Skin epidermis (tissue), 12 donors: ENCODE measurements at regions not wholly inside any gene's neighbourhood (a gene's known extent, or its start where the extent isn't known, plus 50 kb on each side); places are given as distances from the start of the nearest gene placed in this dataset.

ENCODE experiments used
- H3K27ac ChIP-seq, 21 experiments: fragments of 200-600 bp; sonication (generic) in 11 of 21; one replicate each; pipeline ENCODE4 v1.5.0; 2020; ENCODE audit warnings: mild to moderate bottlenecking in 3 of 21, inconsistent platforms in 2 of 21, moderate library complexity in 2 of 21
- H3K4me3 ChIP-seq, 7 experiments: fragments of 200-600 bp; sonication (generic) in 2 of 7; one replicate each; pipeline ENCODE4 v1.5.0; 2020; ENCODE audit warnings: inconsistent platforms in 2 of 7, mild to moderate bottlenecking in 2 of 7, moderate library complexity in 1 of 7

DNA sequence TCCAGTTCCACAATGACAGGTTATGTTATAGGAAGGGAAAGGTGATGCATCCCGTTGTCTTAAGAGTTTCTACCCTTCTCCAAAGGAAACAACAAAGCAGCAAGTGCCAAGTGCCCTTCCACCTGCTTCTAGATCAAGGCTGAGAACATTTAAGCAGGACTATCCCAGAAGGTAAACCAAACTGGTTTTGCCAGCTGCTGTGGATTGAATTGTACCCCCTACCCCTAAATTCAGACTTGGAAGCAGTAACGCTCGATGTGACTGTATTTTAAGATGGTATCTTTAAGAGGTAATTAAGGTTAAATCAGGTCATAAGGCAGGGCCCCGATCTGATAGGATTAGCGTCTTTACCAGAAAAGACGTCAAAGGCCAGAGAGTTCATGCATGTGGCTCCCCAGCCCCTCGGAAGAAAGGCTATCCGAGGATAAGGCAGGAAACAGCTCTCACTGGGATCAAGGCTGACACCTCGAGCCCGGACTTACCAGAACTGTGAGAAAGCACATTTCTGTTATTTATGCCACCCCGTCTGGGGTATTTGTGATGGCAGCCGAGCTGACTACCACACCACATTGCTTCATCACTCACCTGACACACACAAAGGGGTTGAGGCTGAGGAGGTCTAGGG lies 179.1 kb upstream of the RAI14 start:
- no peak overlapping the region for H3K27ac ChIP-seq
- no peak overlapping the region for H3K4me3 ChIP-seq

DNA sequence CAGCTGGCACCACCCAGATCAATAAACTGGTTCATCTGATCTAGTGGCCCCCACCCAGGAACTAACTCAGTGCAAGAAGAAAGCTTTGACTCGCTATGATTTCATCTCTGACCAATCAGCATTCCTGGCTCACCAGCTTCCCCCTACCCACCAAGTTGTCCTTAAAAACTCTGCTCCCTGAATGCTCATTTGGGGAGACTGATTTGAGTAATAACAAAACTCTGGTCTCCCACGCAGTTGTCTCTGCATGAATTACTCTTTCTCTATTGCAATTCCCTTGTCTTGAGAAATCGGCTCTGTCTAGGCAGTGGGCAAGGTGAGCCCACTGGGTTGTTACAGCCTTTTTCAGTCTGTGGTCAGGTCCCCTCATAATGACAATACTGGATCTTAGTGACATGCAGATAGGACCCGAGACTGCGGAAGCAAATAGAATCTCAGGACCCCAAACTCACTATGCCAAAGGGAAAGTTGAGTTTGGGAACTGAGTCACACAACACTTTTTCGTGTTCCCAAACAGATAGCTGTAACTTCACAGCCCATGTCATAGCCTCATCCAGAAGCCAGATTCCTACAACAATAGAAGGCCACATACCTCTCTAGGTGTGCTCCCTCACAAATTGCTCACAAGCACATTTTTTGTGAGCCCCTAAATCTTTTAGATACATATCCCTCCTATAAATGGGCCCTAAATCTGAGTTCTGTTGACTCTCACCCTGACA lies 175.2 kb upstream of the RAI14 start:
- Histone ChIP-seq H3K27ac (no peak overlapping the region), H3K4me3 (no peak overlapping the region)

DNA sequence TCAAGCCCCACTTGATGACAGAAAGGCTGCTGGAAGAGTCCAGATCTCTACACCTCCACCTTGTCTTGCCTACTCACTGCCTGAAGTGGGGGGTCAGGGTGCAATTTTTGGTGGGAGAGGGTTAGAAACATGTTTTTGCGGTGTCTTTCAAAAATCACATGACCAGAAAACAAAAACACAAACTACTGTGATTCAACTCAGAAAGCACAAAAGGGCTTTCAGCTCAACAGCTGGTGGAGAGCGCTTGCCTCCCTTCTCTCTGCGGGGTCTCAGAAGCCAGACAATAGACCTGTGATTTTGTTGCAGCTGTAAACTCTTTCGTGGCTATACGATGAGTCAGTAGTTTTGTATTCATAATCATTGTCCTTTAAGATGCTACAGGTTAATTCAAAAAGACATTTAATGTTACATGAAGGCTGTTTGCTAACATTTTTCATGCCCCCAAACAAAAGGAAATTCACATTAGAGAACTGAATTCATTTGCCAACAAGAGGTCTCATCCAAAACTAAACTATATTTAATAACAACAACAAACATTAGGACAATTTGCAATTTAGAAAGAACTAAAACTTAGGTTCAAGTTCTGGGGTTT lies 172.6 kb upstream of the RAI14 start:
- Histone ChIP-seq H3K27ac (no peak overlapping the region), H3K4me3 (no peak overlapping the region)

DNA sequence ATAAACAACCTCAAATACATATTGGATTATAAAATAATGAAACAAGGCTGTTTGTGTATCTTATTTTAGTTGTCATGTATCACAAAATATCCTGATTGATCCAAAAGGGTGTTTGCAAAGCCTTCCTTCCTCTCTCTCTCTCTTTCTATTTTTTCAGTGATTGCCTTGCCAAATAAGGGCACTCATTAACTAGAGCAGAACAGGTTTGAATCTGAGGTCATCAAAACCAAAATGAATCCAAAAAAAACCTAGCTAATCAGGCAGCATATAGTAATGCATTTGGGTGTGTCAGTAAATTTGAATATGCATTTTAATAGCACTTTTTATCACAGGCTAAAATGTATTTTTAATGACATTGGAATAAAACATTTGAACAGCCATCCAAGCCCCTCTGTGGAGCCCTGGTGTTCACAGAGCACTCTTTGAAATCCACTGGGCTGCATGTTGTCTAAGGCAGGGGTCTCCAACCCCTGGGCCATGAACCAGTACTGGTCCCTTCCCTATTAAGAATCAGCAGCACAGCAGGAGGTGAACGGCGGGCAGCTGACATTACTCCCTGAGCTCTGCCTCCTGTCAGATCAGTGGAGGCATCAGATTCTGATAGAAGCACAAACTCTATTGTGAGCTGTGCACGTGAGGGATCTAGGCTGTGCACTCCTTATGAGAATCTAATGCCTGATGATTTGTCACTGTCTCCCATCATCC lies 171.8 kb upstream of the RAI14 start:
- Histone ChIP-seq H3K27ac (no peak overlapping the region), H3K4me3 (no peak overlapping the region)

DNA sequence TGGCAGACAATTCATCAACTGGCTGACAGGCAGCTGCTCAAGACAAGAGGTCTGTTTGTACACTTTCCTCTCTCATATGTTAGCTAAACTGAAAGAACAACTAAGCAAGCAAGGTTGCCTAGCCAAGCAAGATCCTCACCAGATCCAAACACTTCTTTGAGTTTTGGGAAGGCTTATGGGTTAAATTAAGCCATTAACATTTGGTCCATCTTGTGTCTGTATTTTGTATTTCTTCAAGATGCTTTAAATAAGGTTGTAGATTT lies 170.4 kb upstream of the RAI14 start:
- H3K27ac ChIP-seq = no peak overlapping the region
- no peak overlapping the region for H3K4me3 ChIP-seq

DNA sequence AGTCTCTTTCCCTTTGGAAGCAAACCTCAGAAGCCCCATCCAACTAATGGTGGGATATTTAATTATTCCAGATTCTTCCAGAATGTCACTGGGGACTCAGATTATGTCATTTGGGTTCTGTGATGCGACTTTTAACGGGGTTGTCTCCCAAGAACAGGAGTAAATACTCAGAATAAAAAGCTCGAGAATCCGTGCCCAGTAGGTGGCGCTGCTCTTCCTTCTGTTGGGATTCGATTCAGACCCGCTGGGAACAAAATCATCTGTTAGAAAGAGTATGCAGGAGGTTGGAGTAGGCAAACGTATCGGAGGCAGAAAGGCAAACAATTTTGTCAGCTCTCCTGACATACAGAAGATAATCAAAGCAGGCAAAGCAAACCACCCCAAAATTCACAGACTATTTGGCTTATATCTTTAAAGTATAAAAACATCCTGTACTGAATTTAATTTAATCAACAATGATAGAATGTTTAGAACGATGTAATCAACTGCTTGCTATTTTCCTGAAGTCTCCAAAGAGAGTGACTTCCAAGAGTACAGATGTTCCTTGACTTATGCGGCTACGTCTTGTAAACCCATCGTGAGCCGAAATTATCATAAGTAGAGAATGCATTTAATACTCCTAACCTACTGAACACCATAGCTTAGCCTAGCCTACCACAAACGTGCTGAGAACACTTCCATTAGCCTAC lies 169.8 kb upstream of the RAI14 start:
- Histone ChIP-seq H3K4me3 (no peak overlapping the region), H3K27ac (peak overlapping the region in 1 of 21 experiments; percentile 70)

DNA sequence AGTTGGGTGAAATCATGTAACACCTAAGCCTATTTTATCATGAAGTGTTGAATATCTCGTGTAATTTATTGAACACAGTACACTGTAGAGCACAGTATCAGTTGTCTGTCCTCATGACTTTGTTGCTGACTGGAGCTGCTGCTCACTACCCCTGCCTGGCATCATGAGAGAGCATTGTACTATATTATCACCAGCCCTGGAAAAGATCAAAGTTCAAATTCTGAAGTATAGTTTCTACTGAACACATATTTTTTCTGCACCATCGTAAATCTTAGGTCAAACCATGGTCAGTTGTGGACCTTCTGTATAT lies 169.3 kb upstream of the RAI14 start:
- Histone ChIP-seq H3K27ac (peak overlapping the region in 1 of 21 experiments; percentile 70), H3K4me3 (no peak overlapping the region)

DNA sequence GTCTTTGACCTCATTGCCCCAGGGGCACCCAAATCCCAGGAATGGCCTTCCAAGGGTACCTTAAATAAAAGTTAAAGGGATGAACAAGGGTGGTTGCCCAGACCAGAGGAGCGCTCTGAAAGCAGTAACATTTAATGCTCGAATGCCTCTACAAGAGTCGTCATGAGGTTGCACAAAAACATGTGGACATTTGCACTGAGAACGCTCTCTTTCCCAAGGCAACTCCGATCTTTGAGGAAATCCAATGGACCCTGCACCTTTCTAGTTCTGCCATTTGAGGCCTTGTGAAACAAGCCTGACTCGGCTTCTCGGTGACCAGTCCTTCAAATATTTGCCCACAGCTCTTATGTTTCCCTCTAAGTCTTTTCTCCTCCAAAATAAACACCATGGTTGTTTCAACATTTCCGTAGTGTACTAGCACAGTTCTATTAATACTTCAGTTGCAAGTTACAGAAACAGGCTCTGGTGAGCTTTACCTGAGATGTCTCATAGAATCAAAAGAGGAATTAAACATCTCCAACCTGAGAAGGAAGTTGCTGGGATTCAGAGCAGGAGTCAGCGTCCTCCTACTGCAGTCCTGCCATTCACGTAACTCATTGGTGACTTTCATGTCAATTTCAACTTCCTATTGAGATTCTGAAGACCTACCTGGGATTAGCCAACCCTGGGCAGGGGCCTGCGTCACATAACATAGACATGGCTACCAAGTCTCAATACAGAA lies 168.8 kb upstream of the RAI14 start:
- no peak overlapping the region for H3K4me3 ChIP-seq
- H3K27ac ChIP-seq = peak overlapping the region in 3 of 21 experiments; percentile 47 to 70 (median 61)

DNA sequence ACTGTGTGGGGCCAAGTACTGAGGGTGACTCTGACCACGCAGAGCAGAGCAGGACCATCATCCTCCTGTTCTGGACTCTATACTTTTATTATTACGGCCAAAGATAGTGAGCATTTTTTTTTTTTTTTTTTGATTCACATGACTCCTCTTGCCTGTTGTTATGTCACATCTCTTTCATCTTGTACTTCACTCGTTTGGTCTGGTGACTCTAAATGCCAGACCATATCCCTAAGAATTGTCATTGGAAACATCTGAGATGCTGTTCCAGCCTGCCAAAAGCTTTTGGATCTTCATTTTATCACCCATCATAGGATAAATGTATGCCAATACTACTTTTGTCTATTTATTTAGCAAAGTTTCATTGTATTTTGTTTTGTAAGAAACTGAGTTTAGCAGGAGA lies 168.2 kb upstream of the RAI14 start:
- no peak overlapping the region for H3K4me3 ChIP-seq
- H3K27ac ChIP-seq = peak overlapping the region in 3 of 21 experiments; percentile 47 to 70 (median 61)

DNA sequence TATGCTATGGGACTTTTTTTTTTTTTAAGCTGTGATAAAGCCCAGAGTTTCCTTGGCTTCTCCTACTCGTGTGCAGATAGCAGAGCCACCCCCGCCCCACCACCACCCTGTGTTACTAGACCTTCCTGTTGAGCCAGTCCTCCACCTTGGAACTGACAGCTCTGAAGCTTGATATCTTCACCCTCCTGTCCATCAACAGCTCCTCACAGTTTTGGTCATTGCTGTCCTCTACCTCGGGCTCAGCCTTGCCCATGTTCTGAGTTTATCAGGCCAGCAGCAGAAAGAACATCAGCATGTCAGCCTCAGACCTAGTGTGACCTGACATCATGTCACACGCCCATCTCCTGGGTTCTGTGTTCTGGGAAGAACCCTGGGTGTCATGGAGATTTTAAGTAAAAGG lies 167.1 kb upstream of the RAI14 start:
- peak overlapping the region in 3 of 21 experiments; percentile 34 to 57 (median 36) for H3K27ac ChIP-seq
- H3K4me3 ChIP-seq = no peak overlapping the region

DNA sequence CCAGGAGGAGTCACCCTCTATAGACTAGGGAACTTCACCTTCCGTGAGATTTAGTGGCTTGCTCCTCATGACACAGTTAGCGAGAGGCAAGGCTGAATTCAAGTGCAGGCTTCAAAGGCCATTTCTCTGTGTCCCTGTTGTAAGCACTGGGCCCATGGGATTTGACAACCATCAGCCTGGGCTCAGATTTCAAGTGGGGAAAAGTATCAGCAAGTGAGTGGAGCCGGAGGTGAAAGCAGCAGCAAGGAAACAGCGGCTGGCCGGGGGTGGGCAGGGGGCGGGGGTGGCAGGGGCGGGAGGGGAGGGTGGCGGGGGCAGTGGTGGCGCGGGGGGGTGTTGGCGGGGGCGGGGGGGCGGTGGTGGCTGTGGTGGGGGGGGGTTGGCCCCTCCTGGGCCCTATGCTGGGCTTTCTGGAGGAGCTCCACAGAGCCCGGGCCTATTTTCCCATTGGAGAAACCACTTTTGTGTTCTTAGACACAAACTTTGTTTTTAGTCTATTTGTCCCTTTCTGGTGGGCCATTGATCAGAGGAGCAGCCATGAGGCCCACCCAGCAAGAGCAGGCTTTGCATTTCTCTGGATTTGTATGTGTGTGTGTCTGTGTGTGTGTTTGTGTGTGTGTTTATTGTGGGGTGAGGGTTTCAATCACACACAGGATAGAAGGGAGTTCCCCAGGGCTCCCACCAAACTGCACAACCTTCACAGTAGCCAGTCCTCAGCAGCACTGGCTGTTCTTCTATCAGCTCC lies 165.4 kb upstream of the RAI14 start:
- Histone ChIP-seq H3K27ac (no peak overlapping the region), H3K4me3 (no peak overlapping the region)

DNA sequence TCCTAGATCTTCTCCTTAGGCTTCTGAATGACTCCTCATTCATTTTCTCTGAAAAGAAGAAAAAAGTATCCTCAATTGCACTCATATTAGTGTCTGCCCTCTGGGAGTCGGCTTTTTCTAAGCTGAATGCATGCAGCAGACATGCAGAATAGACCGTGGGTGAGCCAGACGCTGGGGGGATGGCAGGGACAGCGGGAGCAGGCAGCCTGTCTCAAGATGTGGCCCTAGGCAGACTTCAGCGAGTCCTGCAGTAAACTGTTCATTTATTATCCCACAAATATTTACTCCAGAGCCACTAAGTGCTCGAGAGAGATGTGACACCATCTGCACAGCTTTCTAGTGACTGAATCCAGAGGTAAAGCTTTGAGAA lies 164.9 kb upstream of the RAI14 start:
- Histone ChIP-seq H3K27ac (no peak overlapping the region), H3K4me3 (no peak overlapping the region)

DNA sequence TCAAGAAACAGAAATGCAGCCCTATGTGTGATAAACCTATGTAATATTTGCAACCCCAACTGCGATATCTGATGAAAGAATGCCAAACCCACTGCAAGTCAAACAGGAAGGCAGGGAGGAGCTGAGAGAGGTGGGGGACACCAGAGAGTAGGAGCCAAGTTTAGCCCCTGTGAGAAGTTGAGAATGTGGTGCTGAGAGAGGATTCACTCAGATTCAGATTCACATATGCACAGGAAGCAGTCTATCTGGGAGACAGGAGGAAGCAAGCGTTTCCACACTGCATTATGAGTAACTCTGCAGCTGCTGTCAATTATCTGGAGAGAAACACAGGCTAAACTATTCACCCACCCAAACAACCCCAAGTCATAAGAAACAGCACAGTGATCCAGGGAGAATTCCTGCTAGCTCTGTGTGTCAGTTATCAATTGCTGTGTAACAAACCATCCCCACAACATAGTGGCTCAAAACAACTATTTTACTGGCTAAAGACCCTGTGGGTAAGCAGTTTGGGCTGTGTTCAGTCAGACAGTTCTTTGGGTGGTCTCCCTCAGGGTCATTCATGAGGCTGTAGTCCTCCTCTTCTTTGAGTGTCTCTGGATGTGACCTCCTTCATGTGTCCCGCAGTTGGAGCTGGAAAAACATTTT lies 161.9 kb upstream of the RAI14 start:
- H3K27ac ChIP-seq = no peak overlapping the region

DNA sequence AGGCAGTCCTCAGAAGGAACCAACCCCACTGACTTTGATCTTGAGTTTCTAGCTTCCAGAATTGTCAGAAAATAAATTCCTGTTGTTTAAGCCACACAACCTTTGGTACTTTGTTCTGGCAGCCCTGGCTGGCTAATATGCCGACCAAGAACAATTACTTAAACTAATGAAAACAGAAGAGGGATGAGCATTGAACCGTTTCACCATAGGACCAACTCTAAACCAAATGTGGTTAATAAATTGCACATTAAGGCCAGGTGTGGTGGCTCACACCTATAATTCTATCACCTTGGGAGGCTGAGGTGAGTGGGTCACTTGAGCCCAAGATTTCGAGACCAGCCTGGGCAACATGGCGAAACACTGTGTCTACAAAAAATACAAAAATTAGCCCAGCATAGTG lies 160.9 kb upstream of the RAI14 start:
- no peak overlapping the region for H3K27ac ChIP-seq
- no peak overlapping the region for H3K4me3 ChIP-seq

More for the DNA sequence above, 161.9 kb upstream of the RAI14 start:
- H3K4me3 ChIP-seq = no peak overlapping the region

DNA sequence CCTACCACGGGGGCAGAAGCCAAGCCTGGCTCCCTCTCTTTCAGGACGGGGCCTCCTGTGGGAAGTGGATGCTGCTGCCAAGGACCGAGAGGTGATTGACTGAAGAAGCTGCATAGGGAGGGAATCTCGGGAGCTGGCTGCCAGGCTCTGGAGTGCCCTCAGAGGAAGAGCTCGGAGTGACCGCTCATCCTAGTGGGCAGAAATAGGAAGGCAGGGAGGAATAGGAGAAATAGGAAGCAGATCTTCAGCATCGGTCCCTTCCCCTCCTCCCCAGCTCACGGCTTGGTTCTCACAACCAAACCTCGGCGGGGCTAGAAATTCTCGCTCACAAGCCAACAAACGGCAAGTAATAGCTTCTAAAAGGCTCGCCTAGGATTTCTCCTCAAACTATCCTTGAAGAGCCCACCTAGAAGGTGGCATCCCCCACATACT lies 159.9 kb upstream of the RAI14 start:
- Histone ChIP-seq H3K4me3 (no peak overlapping the region), H3K27ac (peak overlapping the region in 3 of 21 experiments; percentile 5 to 19 (median 8))

DNA sequence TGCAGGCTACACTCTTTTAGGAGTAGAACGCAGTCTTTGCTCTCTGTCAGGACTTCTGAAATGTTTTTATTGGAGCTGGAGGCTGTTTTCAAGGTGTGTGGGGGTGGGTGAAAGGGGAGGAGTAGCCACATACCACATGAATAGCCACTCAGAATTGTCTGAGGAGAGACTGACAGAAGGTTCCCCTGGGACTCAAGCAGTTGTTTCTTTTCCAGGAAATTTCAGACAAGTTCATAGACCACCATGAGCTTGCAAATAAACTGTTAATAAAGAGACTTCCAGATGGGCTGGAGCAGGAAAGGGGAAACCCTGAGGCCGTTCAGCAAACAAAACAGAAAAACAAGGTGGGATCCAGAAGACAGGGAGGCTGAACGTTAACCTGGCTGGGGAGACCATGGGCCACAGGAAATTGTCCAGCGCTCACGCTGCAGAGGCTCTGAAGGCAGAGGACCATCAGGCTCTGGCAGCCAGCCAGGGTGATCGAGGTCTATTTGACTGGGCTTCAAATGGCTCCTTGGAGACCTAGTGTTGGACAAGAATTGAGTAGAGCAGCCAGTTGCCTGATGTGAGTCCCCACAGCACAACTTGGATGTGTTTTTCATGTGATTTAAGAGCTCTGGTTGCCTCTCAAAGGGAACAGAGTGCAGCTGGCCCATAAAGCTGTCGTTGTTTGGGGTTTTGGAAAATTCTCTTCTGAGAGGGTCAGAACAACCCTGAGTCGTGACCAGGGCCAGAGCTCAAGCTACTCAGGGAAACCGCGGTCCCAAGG lies 159.2 kb upstream of the RAI14 start:
- Histone ChIP-seq H3K27ac (peak overlapping the region in 5 of 21 experiments; percentile 5 to 32 (median 19)), H3K4me3 (no peak overlapping the region)

DNA sequence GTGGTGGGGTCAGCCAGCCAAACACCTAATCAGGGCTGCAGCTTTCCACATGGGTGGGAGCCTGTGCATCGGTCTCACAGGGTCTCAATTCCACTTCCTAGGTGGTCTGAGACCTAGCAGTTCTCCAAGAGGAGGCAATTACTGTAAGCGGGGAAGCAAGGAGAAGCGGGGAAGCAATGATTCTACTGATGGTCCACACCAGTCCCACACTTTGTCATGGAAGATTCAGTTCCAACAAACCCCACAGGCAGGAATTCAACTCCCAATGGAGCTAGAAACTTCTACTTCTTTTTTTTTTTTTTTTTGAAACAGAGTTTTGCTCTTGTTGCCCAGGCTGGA lies 158.7 kb upstream of the RAI14 start:
- Histone ChIP-seq H3K4me3 (no peak overlapping the region), H3K27ac (peak overlapping the region in 3 of 21 experiments; percentile 8 to 32 (median 26))

DNA sequence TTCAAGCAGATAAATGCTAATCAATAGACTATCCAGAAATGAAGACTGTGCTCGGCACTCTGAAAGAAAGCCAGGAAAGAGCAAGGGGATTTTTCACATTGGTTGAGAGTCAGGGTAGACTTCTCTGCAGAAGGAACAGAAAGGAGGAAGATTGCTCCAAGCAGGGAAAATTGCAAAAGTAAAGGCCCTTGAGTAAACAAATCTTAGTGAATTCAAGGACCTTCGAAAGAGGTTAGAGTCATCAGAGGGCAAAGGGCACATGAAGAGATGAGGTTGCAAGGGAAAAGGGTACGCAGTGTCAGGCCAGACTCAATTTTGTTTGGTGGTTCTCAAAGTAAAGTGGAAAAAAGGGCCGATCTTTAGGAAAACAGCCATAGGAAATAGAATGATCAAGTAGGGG lies 157.6 kb upstream of the RAI14 start:
- Histone ChIP-seq H3K4me3 (no peak overlapping the region), H3K27ac (peak overlapping the region in 10 of 21 experiments; percentile 6 to 84 (median 72))
